ENCODE measurements at regions not wholly inside any gene's neighbourhood (a gene's known extent, or its start where the extent isn't known, plus 50 kb on each side); places are given as distances from the start of the nearest gene placed in this dataset.
A peak's percentile ranks its signal among the peaks of the same experiment; 100 is the strongest.

DNA sequence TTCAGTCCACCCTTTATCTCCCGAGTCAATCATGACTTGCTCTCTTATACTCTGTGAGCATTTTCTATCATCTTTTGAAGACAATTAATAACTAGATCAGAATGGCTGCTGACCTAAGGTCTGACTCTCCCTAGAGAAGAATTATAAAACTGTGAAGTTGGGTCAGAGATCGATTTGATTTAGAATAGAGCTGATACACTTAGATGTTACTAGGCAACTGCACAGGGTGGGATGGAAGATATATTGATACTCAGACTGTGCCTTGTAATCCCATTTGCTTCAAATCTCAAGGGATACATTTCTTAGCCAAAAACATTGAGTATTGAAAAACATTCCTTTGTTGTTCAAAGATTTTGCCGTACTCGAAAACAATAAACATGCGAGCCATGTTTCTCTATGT lies 106.0 kb upstream of the NMUR2 start:
- TF ChIP-seq, protein P1, sequence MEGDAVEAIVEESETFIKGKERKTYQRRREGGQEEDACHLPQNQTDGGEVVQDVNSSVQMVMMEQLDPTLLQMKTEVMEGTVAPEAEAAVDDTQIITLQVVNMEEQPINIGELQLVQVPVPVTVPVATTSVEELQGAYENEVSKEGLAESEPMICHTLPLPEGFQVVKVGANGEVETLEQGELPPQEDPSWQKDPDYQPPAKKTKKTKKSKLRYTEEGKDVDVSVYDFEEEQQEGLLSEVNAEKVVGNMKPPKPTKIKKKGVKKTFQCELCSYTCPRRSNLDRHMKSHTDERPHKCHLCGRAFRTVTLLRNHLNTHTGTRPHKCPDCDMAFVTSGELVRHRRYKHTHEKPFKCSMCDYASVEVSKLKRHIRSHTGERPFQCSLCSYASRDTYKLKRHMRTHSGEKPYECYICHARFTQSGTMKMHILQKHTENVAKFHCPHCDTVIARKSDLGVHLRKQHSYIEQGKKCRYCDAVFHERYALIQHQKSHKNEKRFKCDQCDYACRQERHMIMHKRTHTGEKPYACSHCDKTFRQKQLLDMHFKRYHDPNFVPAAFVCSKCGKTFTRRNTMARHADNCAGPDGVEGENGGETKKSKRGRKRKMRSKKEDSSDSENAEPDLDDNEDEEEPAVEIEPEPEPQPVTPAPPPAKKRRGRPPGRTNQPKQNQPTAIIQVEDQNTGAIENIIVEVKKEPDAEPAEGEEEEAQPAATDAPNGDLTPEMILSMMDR (IDR thresholded peaks at IDR 0.05), result no peak
- peaks cover 0 to 15% (median 0%) of the 10 kb centered on the region in 9 donors for H3K4me1 ChIP-seq
- H3K27me3 ChIP-seq, result peaks cover 0 to 7% (median 0%) of the 10 kb centered on the region in 7 donors
- intact Hi-C loops (cut with DNase I), result loop anchor here in 6 of 10 donors (5.0 to 10.0 kb wide), 5 partner anchors 236 to 856 kb away; no protein-coding TSS in a partner anchor
- H3K27ac ChIP-seq, result no peak overlapping the region
- no peak for DNase-seq
- H3K4me3 ChIP-seq, result no peak overlapping the region
- 85 to 95% methylated on average over 5 of the region's 5 CpGs for WGBS, 2 donors
- H3K36me3 ChIP-seq, result no peaks in the 10 kb centered on the region
- ATAC-seq, result no peak
- H3K9me3 ChIP-seq, result no peaks in the 10 kb centered on the region

- Histone ChIP-seq H3K4me3 (no peak overlapping the region), H3K27ac (no peak overlapping the region), H3K36me3 (no peaks in the 10 kb centered on the region), H3K9me3 (no peaks in the 10 kb centered on the region), H3K4me1 (peaks cover 0 to 15% (median 0%) of the 10 kb centered on the region in 9 donors), H3K27me3 (peaks cover 0 to 7% (median 0%) of the 10 kb centered on the region in 7 donors)
- intact Hi-C loops (cut with DNase I), result loop anchor here in 7 of 10 donors (2.0 to 10.0 kb wide), 6 partner anchors 237 to 857 kb away; no protein-coding TSS in a partner anchor
- ATAC-seq, result no peak
- 82 to 87% methylated on average over 7 of the region's 7 CpGs for WGBS, 2 donors
- no peak for DNase-seq
- TF ChIP-seq, protein P1 (IDR thresholded peaks at IDR 0.05), result no peak
Observed at GRCh38 chr5:152511531-152512132, 106.6 kb upstream of the NMUR2 start.

- DNase-seq, result no peak
- ATAC-seq, result peak in 1 of 8 donors; percentile 31
- intact Hi-C loops (cut with DNase I), result loop anchor here in 6 of 10 donors (5.0 to 10.0 kb wide), 5 partner anchors 240 to 860 kb away; no protein-coding TSS in a partner anchor
- H3K9me3 ChIP-seq, result no peaks in the 10 kb centered on the region
- H3K36me3 ChIP-seq, result no peaks in the 10 kb centered on the region
- H3K27me3 ChIP-seq, result peaks cover 0 to 3% (median 0%) of the 10 kb centered on the region in 7 donors
- TF ChIP-seq, protein P1 (IDR thresholded peaks at IDR 0.05), result peak in 7 of 9 donors; percentile 27 to 59 (median 42)
- no peak overlapping the region for H3K27ac ChIP-seq
- peaks cover 0 to 15% (median 0%) of the 10 kb centered on the region in 9 donors for H3K4me1 ChIP-seq
- 37 to 41% methylated on average over 2 of the region's 2 CpGs for WGBS, 2 donors
- H3K4me3 ChIP-seq, result no peak overlapping the region
Observed at GRCh38 chr5:152514827-152515397, 109.8 kb upstream of the NMUR2 start.

DNA sequence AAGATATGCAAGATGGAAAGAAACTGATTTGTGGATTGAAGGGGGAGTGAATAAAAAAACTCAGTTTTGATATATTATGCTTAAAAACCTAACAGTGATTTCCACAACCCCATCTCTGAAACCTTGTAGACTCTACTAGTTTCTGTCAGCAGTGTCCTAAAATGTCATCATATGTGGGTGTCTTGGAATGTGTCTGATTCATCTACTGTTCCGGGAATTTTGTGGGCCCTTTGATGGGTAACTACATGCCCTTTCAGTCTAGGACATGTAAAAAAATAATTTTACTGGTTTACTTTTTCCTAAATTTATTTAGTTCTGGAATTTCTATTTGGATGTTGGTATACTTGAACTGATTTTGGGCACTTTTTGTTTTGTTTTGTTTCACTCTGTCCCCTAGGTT lies 118.9 kb upstream of the NMUR2 start:
- ATAC-seq, result no peak
- no peak for DNase-seq
- intact Hi-C loops (cut with DNase I), result no loop called here
- H3K4me1 ChIP-seq, result peaks cover 0 to 14% (median 0%) of the 10 kb centered on the region in 9 donors
- WGBS, 2 donors, result 91 to 96% methylated on average over 1 of the region's 1 CpG
- H3K4me3 ChIP-seq, result no peak overlapping the region
- no peaks in the 10 kb centered on the region for H3K9me3 ChIP-seq
- H3K36me3 ChIP-seq, result no peaks in the 10 kb centered on the region
- TF ChIP-seq, protein P1 (IDR thresholded peaks at IDR 0.05), result no peak
- no peak overlapping the region for H3K27ac ChIP-seq
- peaks cover 0 to 4% (median 0%) of the 10 kb centered on the region in 7 donors for H3K27me3 ChIP-seq

Data from heart right ventricle (tissue), 16 donors.